ENCODE measurements at regions not wholly inside any gene's neighbourhood (a gene's known extent, or its start where the extent isn't known, plus 50 kb on each side); places are given as distances from the start of the nearest gene placed in this dataset.

DNA sequence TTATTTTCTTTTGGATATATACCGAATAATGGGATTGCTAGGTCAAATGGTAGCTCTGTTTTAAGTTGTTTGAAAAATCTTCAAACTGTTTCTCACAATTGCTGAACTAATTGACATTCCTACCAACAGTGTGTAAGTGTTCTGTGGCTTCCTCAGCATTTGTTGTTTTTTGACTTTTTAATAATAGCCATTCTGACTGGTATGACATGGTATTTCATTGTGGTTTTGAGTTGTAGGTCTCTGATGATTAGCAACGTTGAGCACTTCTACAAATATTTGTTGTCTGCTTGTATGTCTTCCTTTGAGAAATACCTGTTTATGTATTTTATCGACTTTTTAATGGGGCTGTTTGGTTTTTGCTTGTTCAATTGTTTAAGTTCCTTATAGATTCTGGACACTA is 680.1 kb upstream of the GRIA3 start:
- Histone ChIP-seq H3K4me2 (ENCODE audit: low read depth, low read length) (no peak overlapping the region), H3K9me3 (replicated peaks; ENCODE audit: insufficient read depth, low read length) (no peaks in the 10 kb centered on the region), H3K36me3 (replicated peaks; ENCODE audit: insufficient read depth, low read length) (no peaks in the 10 kb centered on the region), H3K4me1 (ENCODE audit: low read length) (no peaks in the 10 kb centered on the region), H4K20me1 (ENCODE audit: insufficient read depth, low read length) (no peaks in the 10 kb centered on the region), H3K79me2 (ENCODE audit: low read length) (no peaks in the 10 kb centered on the region), H2AFZ (ENCODE audit: low read length) (no peak overlapping the region), H3K4me3 (ENCODE audit: low read length) (no peak overlapping the region), H3F3A (ENCODE audit: insufficient read depth, low read length) (no peaks in the 10 kb centered on the region), H3K27me3 (replicated peaks; ENCODE audit: insufficient read depth, low read length) (no peaks in the 10 kb centered on the region), H3K9ac (ENCODE audit: low read length) (no peak overlapping the region), H3K27ac (ENCODE audit: low read length) (no peak overlapping the region), H3K9me2 (replicated peaks; ENCODE audit: insufficient read depth, low read length) (no peaks in the 10 kb centered on the region)
- no peak for TF ChIP-seq CTCF (IDR thresholded peaks at IDR 0.05; ENCODE audit: low read length)
- DNase-seq = no peak

- Histone ChIP-seq H3K9me2 (replicated peaks; ENCODE audit: insufficient read depth, low read length) (no peaks in the 10 kb centered on the region), H3K4me2 (ENCODE audit: low read depth, low read length) (no peak overlapping the region), H3K79me2 (ENCODE audit: low read length) (no peaks in the 10 kb centered on the region), H4K20me1 (ENCODE audit: insufficient read depth, low read length) (no peaks in the 10 kb centered on the region), H3F3A (ENCODE audit: insufficient read depth, low read length) (no peaks in the 10 kb centered on the region), H2AFZ (ENCODE audit: low read length) (no peak overlapping the region), H3K27ac (ENCODE audit: low read length) (no peak overlapping the region), H3K4me3 (ENCODE audit: low read length) (no peak overlapping the region), H3K9me3 (replicated peaks; ENCODE audit: insufficient read depth, low read length) (no peaks in the 10 kb centered on the region), H3K27me3 (replicated peaks; ENCODE audit: insufficient read depth, low read length) (no peaks in the 10 kb centered on the region), H3K4me1 (ENCODE audit: low read length) (no peaks in the 10 kb centered on the region), H3K36me3 (replicated peaks; ENCODE audit: insufficient read depth, low read length) (no peaks in the 10 kb centered on the region), H3K9ac (ENCODE audit: low read length) (no peak overlapping the region)
- TF ChIP-seq EZH2phosphoT487 (IDR thresholded peaks at IDR 0.05; ENCODE audit: low read length) = no peak
- no peak for TF ChIP-seq CTCF (IDR thresholded peaks at IDR 0.05; ENCODE audit: low read length)
- TF ChIP-seq EZH2 (optimal IDR thresholded peaks at IDR 0.05; ENCODE audit: low read depth, low read length) = no peak
- DNase-seq = no peak
Observed at GRCh38 chrX:122512561-122513072, 671.5 kb upstream of the GRIA3 start.

DNA sequence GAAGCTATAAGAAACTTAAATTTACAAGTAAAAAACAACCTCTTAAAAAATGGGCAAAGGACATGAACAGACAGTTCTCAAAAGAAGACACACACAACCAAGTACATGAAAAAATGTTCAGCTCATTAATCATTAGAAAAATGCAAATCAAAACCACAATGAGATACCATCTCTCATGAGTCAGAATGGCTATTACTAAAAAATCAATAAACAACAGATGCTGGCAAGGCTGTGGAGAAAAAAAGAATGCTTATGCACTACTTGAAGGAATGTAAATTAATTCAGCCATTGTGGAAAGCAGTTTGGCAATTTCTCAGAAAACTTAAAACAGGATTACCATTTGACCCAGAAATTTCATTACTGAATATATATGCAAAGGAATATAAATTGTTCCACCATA is 666.3 kb upstream of the GRIA3 start:
- no peak overlapping the region for H3K27ac ChIP-seq (ENCODE audit: low read length)
- no peaks in the 10 kb centered on the region for H3K4me1 ChIP-seq (ENCODE audit: low read length)
- H3K79me2 ChIP-seq (ENCODE audit: low read length) = no peaks in the 10 kb centered on the region
- no peak overlapping the region for H2AFZ ChIP-seq (ENCODE audit: low read length)
- H3K9me3 ChIP-seq (replicated peaks; ENCODE audit: insufficient read depth, low read length) = no peaks in the 10 kb centered on the region
- no peaks in the 10 kb centered on the region for H3K9me2 ChIP-seq (replicated peaks; ENCODE audit: insufficient read depth, low read length)
- H3K27me3 ChIP-seq (replicated peaks; ENCODE audit: insufficient read depth, low read length) = no peaks in the 10 kb centered on the region
- H3K36me3 ChIP-seq (replicated peaks; ENCODE audit: insufficient read depth, low read length) = no peaks in the 10 kb centered on the region
- H4K20me1 ChIP-seq (ENCODE audit: insufficient read depth, low read length) = no peaks in the 10 kb centered on the region
- H3F3A ChIP-seq (ENCODE audit: insufficient read depth, low read length) = no peaks in the 10 kb centered on the region
- TF ChIP-seq EZH2 (optimal IDR thresholded peaks at IDR 0.05; ENCODE audit: low read depth, low read length) (no peak), EZH2phosphoT487 (IDR thresholded peaks at IDR 0.05; ENCODE audit: low read length) (no peak), CTCF (IDR thresholded peaks at IDR 0.05; ENCODE audit: low read length) (no peak)
- no peak for DNase-seq
- H3K4me2 ChIP-seq (ENCODE audit: low read depth, low read length) = no peak overlapping the region
- no peak overlapping the region for H3K9ac ChIP-seq (ENCODE audit: low read length)
- no peak overlapping the region for H3K4me3 ChIP-seq (ENCODE audit: low read length)
